ENCODE measurements at regions not wholly inside any gene's neighbourhood (a gene's known extent, or its start where the extent isn't known, plus 50 kb on each side); places are given as distances from the start of the nearest gene placed in this dataset.

DNA sequence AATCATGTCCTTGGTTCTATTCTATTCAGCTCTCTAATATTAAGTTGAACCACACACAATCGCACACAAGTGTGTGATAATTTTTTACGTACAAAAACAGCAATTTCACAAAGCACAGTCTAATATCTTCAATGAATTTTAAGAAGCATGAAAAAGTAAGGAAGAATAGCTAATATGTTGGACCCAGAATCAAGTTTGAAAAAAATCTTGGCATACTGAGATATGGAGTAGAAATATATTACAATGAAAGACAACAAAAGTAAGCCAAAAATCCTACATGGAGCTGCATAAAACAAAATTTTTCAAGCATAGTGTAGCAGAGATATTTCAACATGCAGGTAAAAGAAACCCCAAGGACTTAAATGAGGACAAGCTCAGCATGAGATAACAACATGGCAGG lies 219.1 kb upstream of the RND3 start:
- no peak for DNase-seq (ENCODE audit: insufficient read length, low spot score, missing footprints)
- no peaks in the 10 kb centered on the region for H3K27me3 ChIP-seq (ENCODE audit: insufficient read depth, low read length)
- no peaks in the 10 kb centered on the region for H3K36me3 ChIP-seq (ENCODE audit: insufficient read depth, low read length)
- no peak overlapping the region for H3K4me2 ChIP-seq (ENCODE audit: insufficient read depth, low read length)
- no peaks in the 10 kb centered on the region for H4K20me1 ChIP-seq (ENCODE audit: insufficient read depth, low read length)
- H2AFZ ChIP-seq (ENCODE audit: low read length), result no peak overlapping the region
- TF ChIP-seq, protein P1, sequence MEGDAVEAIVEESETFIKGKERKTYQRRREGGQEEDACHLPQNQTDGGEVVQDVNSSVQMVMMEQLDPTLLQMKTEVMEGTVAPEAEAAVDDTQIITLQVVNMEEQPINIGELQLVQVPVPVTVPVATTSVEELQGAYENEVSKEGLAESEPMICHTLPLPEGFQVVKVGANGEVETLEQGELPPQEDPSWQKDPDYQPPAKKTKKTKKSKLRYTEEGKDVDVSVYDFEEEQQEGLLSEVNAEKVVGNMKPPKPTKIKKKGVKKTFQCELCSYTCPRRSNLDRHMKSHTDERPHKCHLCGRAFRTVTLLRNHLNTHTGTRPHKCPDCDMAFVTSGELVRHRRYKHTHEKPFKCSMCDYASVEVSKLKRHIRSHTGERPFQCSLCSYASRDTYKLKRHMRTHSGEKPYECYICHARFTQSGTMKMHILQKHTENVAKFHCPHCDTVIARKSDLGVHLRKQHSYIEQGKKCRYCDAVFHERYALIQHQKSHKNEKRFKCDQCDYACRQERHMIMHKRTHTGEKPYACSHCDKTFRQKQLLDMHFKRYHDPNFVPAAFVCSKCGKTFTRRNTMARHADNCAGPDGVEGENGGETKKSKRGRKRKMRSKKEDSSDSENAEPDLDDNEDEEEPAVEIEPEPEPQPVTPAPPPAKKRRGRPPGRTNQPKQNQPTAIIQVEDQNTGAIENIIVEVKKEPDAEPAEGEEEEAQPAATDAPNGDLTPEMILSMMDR (IDR thresholded peaks at IDR 0.05; ENCODE audit: extremely low read depth, low read depth, low read length), result no peak
- H3K4me3 ChIP-seq (ENCODE audit: insufficient read depth, low read length), result no peak overlapping the region
- no peak overlapping the region for H3K27ac ChIP-seq (ENCODE audit: low read depth, low read length)
- H3K9me3 ChIP-seq (ENCODE audit: low read depth, low read length), result no peaks in the 10 kb centered on the region
- no peaks in the 10 kb centered on the region for H3K79me2 ChIP-seq (ENCODE audit: insufficient read depth, low read length)
- peaks cover 8% of the 10 kb centered on the region for H3K4me1 ChIP-seq (ENCODE audit: insufficient read depth, low read length)

DNA sequence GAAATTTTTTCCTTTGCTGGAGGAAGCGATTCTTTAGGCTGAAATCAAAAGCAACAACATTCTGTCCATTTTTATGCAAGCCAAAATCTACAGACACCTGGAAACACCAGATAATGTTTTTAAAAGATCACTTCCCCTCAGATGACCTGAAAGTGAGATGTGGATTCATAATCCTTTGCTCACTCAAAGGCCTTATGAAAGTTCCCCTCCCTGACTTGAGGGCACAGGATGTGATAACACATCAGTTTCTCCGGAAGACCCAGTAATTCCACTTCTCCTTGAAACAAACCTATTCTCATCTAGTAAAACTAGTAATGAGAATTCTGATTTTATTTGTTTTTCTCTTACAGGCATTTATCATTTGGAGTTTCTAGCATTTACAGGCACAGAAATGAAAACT lies 218.3 kb upstream of the RND3 start:
- Histone ChIP-seq H3K9me3 (ENCODE audit: low read depth, low read length) (no peaks in the 10 kb centered on the region), H3K4me2 (ENCODE audit: insufficient read depth, low read length) (no peak overlapping the region), H3K4me1 (ENCODE audit: insufficient read depth, low read length) (peaks cover 8% of the 10 kb centered on the region), H4K20me1 (ENCODE audit: insufficient read depth, low read length) (no peaks in the 10 kb centered on the region), H3K4me3 (ENCODE audit: insufficient read depth, low read length) (no peak overlapping the region), H3K27me3 (ENCODE audit: insufficient read depth, low read length) (no peaks in the 10 kb centered on the region), H3K36me3 (ENCODE audit: insufficient read depth, low read length) (no peaks in the 10 kb centered on the region), H2AFZ (ENCODE audit: low read length) (peak overlapping the region; percentile 73), H3K79me2 (ENCODE audit: insufficient read depth, low read length) (no peaks in the 10 kb centered on the region), H3K27ac (ENCODE audit: low read depth, low read length) (no peak overlapping the region)
- TF ChIP-seq, protein P1 (IDR thresholded peaks at IDR 0.05; ENCODE audit: extremely low read depth, low read depth, low read length), result no peak
- no peak for DNase-seq (ENCODE audit: insufficient read length, low spot score, missing footprints)

DNA sequence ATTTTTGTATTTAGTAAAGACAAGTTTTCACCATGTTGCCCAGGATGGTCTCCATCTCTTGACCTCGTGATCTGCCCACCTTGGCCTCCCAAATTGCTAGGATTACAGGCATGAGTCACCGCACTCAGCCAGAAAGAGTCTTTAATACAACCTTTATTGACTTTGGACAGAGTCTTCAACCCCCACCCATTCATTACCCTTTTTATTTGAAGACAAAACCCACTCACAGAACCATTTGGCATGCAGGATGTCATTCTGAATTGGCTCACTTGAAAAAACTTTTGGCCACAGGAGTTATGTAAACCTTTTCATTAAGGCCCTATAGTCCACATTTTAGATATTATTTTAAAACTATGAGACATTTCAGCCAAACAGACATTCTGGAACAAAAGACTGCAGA lies 217.9 kb upstream of the RND3 start:
- no peak overlapping the region for H3K4me3 ChIP-seq (ENCODE audit: insufficient read depth, low read length)

DNA sequence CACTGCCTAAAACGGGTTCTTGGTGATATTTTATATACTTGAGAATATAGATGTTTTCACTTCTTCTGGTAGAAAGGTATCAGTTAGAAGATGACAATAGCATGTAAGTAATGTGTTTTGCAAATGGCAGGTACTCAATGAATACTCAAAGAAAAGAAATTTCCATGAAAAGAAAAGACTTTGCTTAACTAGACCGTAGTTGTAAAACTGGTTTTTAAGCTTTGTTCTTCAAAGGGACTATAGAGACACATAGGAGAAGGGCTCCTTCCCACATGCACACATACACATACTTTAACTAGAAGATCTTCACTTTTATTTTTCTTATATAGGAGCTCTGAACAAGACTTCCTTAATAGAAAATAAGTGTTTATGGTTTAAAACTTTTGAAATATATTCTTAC lies 215.3 kb upstream of the RND3 start:
- Histone ChIP-seq H3K4me1 (ENCODE audit: insufficient read depth, low read length) (peaks cover 10% of the 10 kb centered on the region), H3K79me2 (ENCODE audit: insufficient read depth, low read length) (no peaks in the 10 kb centered on the region), H3K27me3 (ENCODE audit: insufficient read depth, low read length) (no peaks in the 10 kb centered on the region), H3K36me3 (ENCODE audit: insufficient read depth, low read length) (no peaks in the 10 kb centered on the region), H2AFZ (ENCODE audit: low read length) (no peak overlapping the region), H4K20me1 (ENCODE audit: insufficient read depth, low read length) (no peaks in the 10 kb centered on the region), H3K4me3 (ENCODE audit: insufficient read depth, low read length) (no peak overlapping the region), H3K9me3 (ENCODE audit: low read depth, low read length) (no peaks in the 10 kb centered on the region), H3K27ac (ENCODE audit: low read depth, low read length) (no peak overlapping the region), H3K4me2 (ENCODE audit: insufficient read depth, low read length) (no peak overlapping the region)
- TF ChIP-seq, protein P1 (IDR thresholded peaks at IDR 0.05; ENCODE audit: extremely low read depth, low read depth, low read length), result no peak
- DNase-seq (ENCODE audit: insufficient read length, low spot score, missing footprints), result no peak

More for the DNA sequence above, 217.9 kb upstream of the RND3 start:
- no peaks in the 10 kb centered on the region for H3K36me3 ChIP-seq (ENCODE audit: insufficient read depth, low read length)
- H3K27me3 ChIP-seq (ENCODE audit: insufficient read depth, low read length), result no peaks in the 10 kb centered on the region
- DNase-seq (ENCODE audit: insufficient read length, low spot score, missing footprints), result no peak
- no peaks in the 10 kb centered on the region for H4K20me1 ChIP-seq (ENCODE audit: insufficient read depth, low read length)
- H3K27ac ChIP-seq (ENCODE audit: low read depth, low read length), result no peak overlapping the region
- no peaks in the 10 kb centered on the region for H3K79me2 ChIP-seq (ENCODE audit: insufficient read depth, low read length)
- H3K4me1 ChIP-seq (ENCODE audit: insufficient read depth, low read length), result peaks cover 8% of the 10 kb centered on the region
- TF ChIP-seq, protein P1 (IDR thresholded peaks at IDR 0.05; ENCODE audit: extremely low read depth, low read depth, low read length), result no peak
- H3K9me3 ChIP-seq (ENCODE audit: low read depth, low read length), result no peaks in the 10 kb centered on the region
- no peak overlapping the region for H3K4me2 ChIP-seq (ENCODE audit: insufficient read depth, low read length)
- peak overlapping the region; percentile 73 for H2AFZ ChIP-seq (ENCODE audit: low read length)

All from osteoblast (primary cell).